B cell (primary cell): ENCODE measurements at regions not wholly inside any gene's neighbourhood (a gene's known extent, or its start where the extent isn't known, plus 50 kb on each side); places are given as distances from the start of the nearest gene placed in this dataset.

Experiments used
- CTCF ChIP-seq: fragments of 200-600 bp; IDR thresholded peaks from one replicate; pipeline ENCODE4 v1.8.0; 2022; ENCODE audit warnings: antibody characterized with exemption, mild to moderate bottlenecking
- EZH2 ChIP-seq: IDR thresholded peaks from 2 replicates; pipeline ENCODE4 v1.6.1; 2012; ENCODE audit warnings: borderline replicate concordance, low read depth, mild to moderate bottlenecking, moderate library complexity, low read length; ENCODE audit not compliant: insufficient read depth, poor library complexity, severe bottlenecking

- no peak for TF ChIP-seq CTCF
- no peak for TF ChIP-seq EZH2
Measured at GRCh38 chr16:5506021-5506420, 408.4 kb upstream of the EEF2KMT start.
